AG10803 (cell line): ENCODE measurements at regions not wholly inside any gene's neighbourhood (a gene's known extent, or its start where the extent isn't known, plus 50 kb on each side); places are given as distances from the start of the nearest gene placed in this dataset.

Experiments
- DNase-seq: peaks from one replicate; pipeline ENCODE4 v3.0.0; 2010; ENCODE audit warnings: low read depth
- H3K4me3 ChIP-seq: 2 replicates; pipeline ENCODE4 v1.5.1; 2011; ENCODE audit warnings: mild to moderate bottlenecking, low read length, control low read depth
- CTCF ChIP-seq: conservative IDR thresholded peaks from 2 replicates; pipeline ENCODE4 v1.5.1; 2011; ENCODE audit warnings: mild to moderate bottlenecking, low read length, control low read depth, inconsistent platforms

- no peak for DNase-seq
- H3K4me3 ChIP-seq, result no peak overlapping the region
- no peak for TF ChIP-seq CTCF
Measured at GRCh38 chr2:181266614-181267013, 190.6 kb upstream of the ITGA4 start.

GRCh38 chr2:181268174-181268867 is 188.9 kb upstream of the ITGA4 start:
- no peak for TF ChIP-seq CTCF
- no peak overlapping the region for H3K4me3 ChIP-seq
- peak; percentile 17 for DNase-seq

- TF ChIP-seq CTCF, result no peak
- no peak overlapping the region for H3K4me3 ChIP-seq
- DNase-seq, result peak; percentile 54
Measured at GRCh38 chr2:181273986-181274385, 183.2 kb upstream of the ITGA4 start.

- no peak for DNase-seq
- no peak overlapping the region for H3K4me3 ChIP-seq
- no peak for TF ChIP-seq CTCF
Measured at GRCh38 chr2:181275643-181276070, 181.5 kb upstream of the ITGA4 start.

- H3K4me3 ChIP-seq, result no peak overlapping the region
- DNase-seq, result no peak
- no peak for TF ChIP-seq CTCF
Measured at GRCh38 chr2:181281206-181281832, 175.9 kb upstream of the ITGA4 start.

- DNase-seq, result no peak
- H3K4me3 ChIP-seq, result no peak overlapping the region
- no peak for TF ChIP-seq CTCF
Measured at GRCh38 chr2:181285116-181285515, 172.1 kb upstream of the ITGA4 start.

GRCh38 chr2:181289698-181290097 is 167.5 kb upstream of the ITGA4 start:
- no peak overlapping the region for H3K4me3 ChIP-seq
- TF ChIP-seq CTCF, result no peak
- DNase-seq, result no peak
